Activated naive CD8-positive, alpha-beta T cell treated with anti-CD3 and anti-CD28 coated beads, Interleukin-2, amount 10 ng/mL, durations not matched to agents 7 days and 5 days (primary cell): ENCODE measurements at regions not wholly inside any gene's neighbourhood (a gene's known extent, or its start where the extent isn't known, plus 50 kb on each side); places are given as distances from the start of the nearest gene placed in this dataset.

Experiments used
- ATAC-seq: fragments of 150-1000 bp; cut with Tn5 transposase; one replicate; pipeline ENCODE4 v1.10.0; 2021; ENCODE audit warnings: low read depth, moderate library complexity
- POLR2A ChIA-PET: fragments of 350-600 bp; sonication (Branson Sonifier 250); formaldehyde crosslinking; loops from one replicate; lab custom pipeline; 2021; ENCODE audit warnings: antibody characterized with exemption; lab: Charles Lee
- DNase-seq: peaks from one replicate; pipeline ENCODE4 v3.0.0; 2021
- H3K27ac Mint-ChIP-seq: one replicate; pipeline ENCODE4 v1.8.0; 2022; ENCODE audit warnings: mild to moderate bottlenecking, mixed read lengths
- H3K27me3 Mint-ChIP-seq: one replicate; pipeline ENCODE4 v1.8.0; 2022; ENCODE audit warnings: mild to moderate bottlenecking, moderate library complexity, mixed read lengths
- H3K36me3 Mint-ChIP-seq: one replicate; pipeline ENCODE4 v1.8.0; 2021; ENCODE audit warnings: mild to moderate bottlenecking, mixed read lengths
- H3K4me1 Mint-ChIP-seq: one replicate; pipeline ENCODE4 v1.8.0; 2021; ENCODE audit warnings: mixed read lengths
- H3K4me3 Mint-ChIP-seq: one replicate; pipeline ENCODE4 v1.8.0; 2022; ENCODE audit warnings: mild to moderate bottlenecking, moderate library complexity, mixed read lengths
- H3K9me3 Mint-ChIP-seq: one replicate; pipeline ENCODE4 v1.8.0; 2021; ENCODE audit warnings: mixed read lengths

- Mint-ChIP-seq H3K27ac (peak overlapping the region; percentile 55), H3K4me3 (peak overlapping the region; percentile 82), H3K4me1 (peaks cover 11% of the 10 kb centered on the region), H3K27me3 (peaks cover 24% of the 10 kb centered on the region), H3K9me3 (no peaks in the 10 kb centered on the region), H3K36me3 (no peaks in the 10 kb centered on the region)
- peak; percentile 91 for ATAC-seq
- DNase-seq = peak; percentile 84
- POLR2A ChIA-PET = interaction anchor here (0.5 to 2.4 kb wide), 14 partner anchors 41 to 575 kb away, joined by 3 to 33 read pairs (median 6); partner anchors contain the start of genes ANXA2R, TMEM267 and ZNF131
These were observed 97.1 kb upstream of the SELENOP start for GRCh38 chr5:42908509-42909488.

GRCh38 chr5:42908086-42908485, 96.4 kb upstream of the SELENOP start:
- POLR2A ChIA-PET = interaction anchor here (1.2 to 2.4 kb wide), 9 partner anchors 42 to 576 kb away, joined by 3 to 33 read pairs (median 9); partner anchors contain the start of genes ANXA2R and TMEM267
- H3K27ac Mint-ChIP-seq = no peak overlapping the region
- H3K27me3 Mint-ChIP-seq = peaks cover 24% of the 10 kb centered on the region

GRCh38 chr5:42905827-42906226, 94.1 kb upstream of the SELENOP start:
- H3K27ac Mint-ChIP-seq = no peak overlapping the region
- H3K36me3 Mint-ChIP-seq = no peaks in the 10 kb centered on the region
- H3K4me3 Mint-ChIP-seq = no peak overlapping the region
- no peaks in the 10 kb centered on the region for H3K9me3 Mint-ChIP-seq
- DNase-seq = no peak
- peaks cover 27% of the 10 kb centered on the region for H3K27me3 Mint-ChIP-seq
- POLR2A ChIA-PET = no interaction called here
- peaks cover 9% of the 10 kb centered on the region for H3K4me1 Mint-ChIP-seq
- ATAC-seq = no peak

More at GRCh38 chr5:42908086-42908485, 96.4 kb upstream of the SELENOP start:
- DNase-seq (no peak), ATAC-seq (no peak)
- peaks cover 11% of the 10 kb centered on the region for H3K4me1 Mint-ChIP-seq
- no peaks in the 10 kb centered on the region for H3K36me3 Mint-ChIP-seq
- no peaks in the 10 kb centered on the region for H3K9me3 Mint-ChIP-seq
- peak overlapping the region; percentile 82 for H3K4me3 Mint-ChIP-seq

DNA sequence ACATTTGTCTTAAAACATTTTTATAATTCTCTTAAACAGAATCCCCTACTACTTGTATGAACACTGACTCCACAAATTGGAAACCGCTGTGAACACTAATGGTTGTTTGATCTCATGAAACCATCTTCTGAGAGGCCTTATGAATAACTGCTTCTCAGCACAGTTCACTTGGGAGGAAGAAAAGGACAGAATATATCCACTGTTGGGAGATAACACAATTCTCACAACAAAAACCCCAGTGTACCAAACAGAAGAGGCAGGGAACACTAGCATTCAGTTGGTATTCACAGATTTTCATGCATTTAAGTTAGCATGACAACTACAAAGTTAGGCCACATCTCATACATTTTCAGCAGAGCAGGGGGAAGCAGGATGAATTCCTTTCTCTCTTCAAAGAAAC, 89.0 kb upstream of the SELENOP start:
- H3K4me3 Mint-ChIP-seq = no peak overlapping the region
- DNase-seq (no peak), ATAC-seq (no peak)
- H3K27ac Mint-ChIP-seq = no peak overlapping the region
- POLR2A ChIA-PET = no interaction called here
- H3K36me3 Mint-ChIP-seq = no peaks in the 10 kb centered on the region
- H3K9me3 Mint-ChIP-seq = no peaks in the 10 kb centered on the region
- H3K4me1 Mint-ChIP-seq = no peaks in the 10 kb centered on the region
- H3K27me3 Mint-ChIP-seq = peaks cover 9% of the 10 kb centered on the region

- H3K36me3 Mint-ChIP-seq = no peaks in the 10 kb centered on the region
- DNase-seq (no peak), ATAC-seq (no peak)
- no peak overlapping the region for H3K27ac Mint-ChIP-seq
- no peak overlapping the region for H3K4me3 Mint-ChIP-seq
- H3K4me1 Mint-ChIP-seq = no peaks in the 10 kb centered on the region
- H3K9me3 Mint-ChIP-seq = no peaks in the 10 kb centered on the region
- POLR2A ChIA-PET = no interaction called here
- H3K27me3 Mint-ChIP-seq = peaks cover 9% of the 10 kb centered on the region
These were observed 87.1 kb upstream of the SELENOP start for GRCh38 chr5:42898760-42899159.

GRCh38 chr5:42896523-42896922, 84.8 kb upstream of the SELENOP start:
- no peaks in the 10 kb centered on the region for H3K4me1 Mint-ChIP-seq
- no peak for ATAC-seq
- H3K4me3 Mint-ChIP-seq = no peak overlapping the region
- POLR2A ChIA-PET = no interaction called here
- H3K36me3 Mint-ChIP-seq = no peaks in the 10 kb centered on the region
- H3K27ac Mint-ChIP-seq = no peak overlapping the region
- H3K27me3 Mint-ChIP-seq = peaks cover 7% of the 10 kb centered on the region
- no peaks in the 10 kb centered on the region for H3K9me3 Mint-ChIP-seq
- DNase-seq = no peak

DNA sequence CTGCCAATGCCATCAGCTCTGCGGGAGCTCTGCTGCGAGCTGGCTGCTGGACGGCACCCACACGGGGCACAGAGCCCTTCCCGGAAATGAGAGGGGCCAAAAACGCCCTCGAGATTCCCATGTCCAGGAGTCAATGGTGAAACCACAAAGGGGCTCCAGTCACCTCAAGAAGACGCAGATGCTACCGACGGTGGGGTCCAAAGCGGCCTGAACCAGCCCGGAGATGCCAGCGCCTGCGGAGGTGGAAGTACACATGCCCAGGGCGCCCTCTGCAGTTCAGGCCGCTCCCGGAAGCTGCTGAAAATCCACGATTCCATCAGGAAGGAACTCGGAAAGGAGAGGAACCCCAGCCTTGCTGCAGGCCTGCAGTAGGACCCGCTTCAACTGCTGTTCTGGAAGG, 82.4 kb upstream of the SELENOP start:
- POLR2A ChIA-PET = no interaction called here
- DNase-seq = no peak

GRCh38 chr5:42889311-42889933, 77.7 kb upstream of the SELENOP start:
- H3K36me3 Mint-ChIP-seq = no peaks in the 10 kb centered on the region
- no peaks in the 10 kb centered on the region for H3K9me3 Mint-ChIP-seq
- no peak overlapping the region for H3K27ac Mint-ChIP-seq
- H3K4me1 Mint-ChIP-seq = peaks cover 2% of the 10 kb centered on the region
- ATAC-seq (peak; percentile 93), DNase-seq (peak; percentile 60)
- POLR2A ChIA-PET = interaction anchor here (0.9 to 1.2 kb wide), 2 partner anchors 151 to 466 kb away, joined by 3 read pairs; no protein-coding TSS in a partner anchor
- H3K4me3 Mint-ChIP-seq = no peak overlapping the region
- peaks cover 7% of the 10 kb centered on the region for H3K27me3 Mint-ChIP-seq

More for the DNA sequence above, 82.4 kb upstream of the SELENOP start:
- Mint-ChIP-seq H3K27ac (no peak overlapping the region), H3K36me3 (no peaks in the 10 kb centered on the region), H3K9me3 (no peaks in the 10 kb centered on the region), H3K27me3 (peaks cover 11% of the 10 kb centered on the region), H3K4me1 (peaks cover 2% of the 10 kb centered on the region), H3K4me3 (no peak overlapping the region)
- ATAC-seq = no peak

GRCh38 chr5:42888771-42889170, 77.1 kb upstream of the SELENOP start:
- H3K4me3 Mint-ChIP-seq = no peak overlapping the region
- H3K9me3 Mint-ChIP-seq = no peaks in the 10 kb centered on the region
- POLR2A ChIA-PET = interaction anchor here (0.9 to 1.2 kb wide), 2 partner anchors 152 to 465 kb away, joined by 3 read pairs; no protein-coding TSS in a partner anchor
- H3K27me3 Mint-ChIP-seq = peaks cover 7% of the 10 kb centered on the region
- H3K36me3 Mint-ChIP-seq = no peaks in the 10 kb centered on the region
- peaks cover 3% of the 10 kb centered on the region for H3K4me1 Mint-ChIP-seq
- DNase-seq (no peak), ATAC-seq (no peak)
- no peak overlapping the region for H3K27ac Mint-ChIP-seq

GRCh38 chr5:42887575-42887974, 75.9 kb upstream of the SELENOP start:
- H3K27me3 Mint-ChIP-seq = peaks cover 7% of the 10 kb centered on the region
- H3K4me3 Mint-ChIP-seq = no peak overlapping the region
- no peak for DNase-seq
- no peaks in the 10 kb centered on the region for H3K36me3 Mint-ChIP-seq
- H3K9me3 Mint-ChIP-seq = no peaks in the 10 kb centered on the region
- ATAC-seq = no peak
- POLR2A ChIA-PET = no interaction called here
- H3K27ac Mint-ChIP-seq = no peak overlapping the region
- peaks cover 3% of the 10 kb centered on the region for H3K4me1 Mint-ChIP-seq

DNA sequence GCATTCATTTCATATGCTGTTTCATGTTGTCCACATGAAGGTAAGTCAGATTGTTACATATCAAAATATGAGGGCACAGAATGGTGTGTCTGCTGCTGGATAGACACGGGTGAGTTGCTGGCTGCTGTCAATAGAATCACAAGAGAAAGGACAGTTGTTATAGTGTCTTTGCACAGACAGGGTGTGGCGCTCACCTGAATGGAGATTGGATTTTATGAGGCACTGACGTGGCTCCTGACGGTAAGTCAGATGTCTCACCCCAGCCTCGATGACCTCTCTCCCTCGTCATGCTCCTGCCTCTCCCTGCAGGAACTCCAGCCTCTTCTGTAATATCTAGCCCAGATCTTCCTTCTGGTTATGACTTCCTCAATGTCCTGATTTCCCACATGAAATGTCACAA, 75.4 kb upstream of the SELENOP start:
- Mint-ChIP-seq H3K9me3 (no peaks in the 10 kb centered on the region), H3K4me1 (peaks cover 3% of the 10 kb centered on the region), H3K27ac (no peak overlapping the region), H3K4me3 (no peak overlapping the region), H3K36me3 (no peaks in the 10 kb centered on the region), H3K27me3 (peaks cover 7% of the 10 kb centered on the region)
- POLR2A ChIA-PET = no interaction called here
- ATAC-seq (no peak), DNase-seq (no peak)

DNA sequence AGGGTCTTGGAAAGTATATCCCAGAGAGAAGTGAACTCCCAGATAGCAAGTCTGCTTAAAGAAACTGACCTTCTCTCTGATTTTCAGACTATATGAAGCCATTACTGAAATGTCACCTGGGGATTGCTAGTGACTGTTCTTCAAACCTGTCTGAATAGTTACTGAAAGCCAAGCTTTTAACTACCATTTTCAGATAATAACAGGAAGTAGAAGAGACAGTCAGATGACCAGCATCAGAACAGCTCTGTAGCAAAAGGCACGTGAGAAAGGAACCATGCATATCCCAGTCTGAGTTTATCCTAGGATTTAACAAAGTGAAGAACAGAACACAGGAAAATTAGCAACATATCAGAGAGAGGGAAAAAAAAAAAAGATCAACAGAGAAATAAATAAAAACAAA, 74.9 kb upstream of the SELENOP start:
- peaks cover 7% of the 10 kb centered on the region for H3K27me3 Mint-ChIP-seq
- no peak overlapping the region for H3K4me3 Mint-ChIP-seq
- peaks cover 3% of the 10 kb centered on the region for H3K4me1 Mint-ChIP-seq
- no peaks in the 10 kb centered on the region for H3K36me3 Mint-ChIP-seq
- POLR2A ChIA-PET = no interaction called here
- H3K9me3 Mint-ChIP-seq = no peaks in the 10 kb centered on the region
- no peak overlapping the region for H3K27ac Mint-ChIP-seq
- no peak for ATAC-seq
- DNase-seq = no peak

DNA sequence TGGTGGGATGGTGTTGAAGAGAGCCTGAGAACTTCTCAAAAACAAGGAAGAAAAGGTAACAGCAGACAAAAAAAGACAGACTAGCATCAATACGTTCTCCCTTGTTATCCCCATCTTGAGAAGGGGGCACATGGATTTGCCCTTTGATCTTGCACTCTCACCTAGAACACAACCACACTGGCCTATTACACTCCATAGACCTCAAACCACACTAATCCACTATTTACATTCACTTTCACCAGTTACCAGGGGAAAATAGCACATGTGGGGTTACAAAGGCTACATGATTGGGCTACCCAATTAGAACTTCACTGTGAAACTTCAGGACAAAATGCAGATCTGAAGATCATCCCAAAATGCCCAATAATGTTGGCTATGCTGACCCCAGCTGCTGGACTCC, 72.6 kb upstream of the SELENOP start:
- Mint-ChIP-seq H3K4me3 (no peak overlapping the region), H3K4me1 (peaks cover 2% of the 10 kb centered on the region), H3K27me3 (peaks cover 5% of the 10 kb centered on the region)

More for the DNA sequence above, 72.6 kb upstream of the SELENOP start:
- Mint-ChIP-seq H3K27ac (no peak overlapping the region), H3K36me3 (no peaks in the 10 kb centered on the region), H3K9me3 (no peaks in the 10 kb centered on the region)
- ATAC-seq (no peak), DNase-seq (no peak)
- POLR2A ChIA-PET = no interaction called here
